NCI-H146 (cell line): ENCODE measurements at regions not wholly inside any gene's neighbourhood (a gene's known extent, or its start where the extent isn't known, plus 50 kb on each side); places are given as distances from the start of the nearest gene placed in this dataset.

Experiments
- DNase-seq: peaks from one replicate; lab custom pipeline; 2025; lab: John Stamatoyannopoulos, UW

DNA sequence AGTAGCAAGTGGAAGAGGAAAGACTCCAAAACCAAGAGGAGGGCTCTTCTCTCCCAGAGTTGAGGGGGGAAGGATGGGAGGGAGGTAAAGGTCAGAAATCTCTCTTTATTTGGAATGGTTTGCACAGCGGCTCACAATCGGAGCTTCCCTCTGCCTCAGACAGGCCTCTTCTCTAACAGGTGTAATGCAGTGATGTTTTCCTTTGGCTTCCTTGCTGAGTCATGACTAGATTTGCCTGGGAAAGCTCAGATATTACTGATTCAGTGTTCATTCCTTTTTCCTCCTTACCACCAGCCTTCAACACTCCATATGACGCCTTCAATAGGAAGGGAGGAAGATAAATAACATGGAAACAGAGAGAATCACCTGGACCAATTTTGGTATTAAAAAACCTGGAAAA is 136.6 kb downstream of the RNF152 start:
- no peak for DNase-seq

DNA sequence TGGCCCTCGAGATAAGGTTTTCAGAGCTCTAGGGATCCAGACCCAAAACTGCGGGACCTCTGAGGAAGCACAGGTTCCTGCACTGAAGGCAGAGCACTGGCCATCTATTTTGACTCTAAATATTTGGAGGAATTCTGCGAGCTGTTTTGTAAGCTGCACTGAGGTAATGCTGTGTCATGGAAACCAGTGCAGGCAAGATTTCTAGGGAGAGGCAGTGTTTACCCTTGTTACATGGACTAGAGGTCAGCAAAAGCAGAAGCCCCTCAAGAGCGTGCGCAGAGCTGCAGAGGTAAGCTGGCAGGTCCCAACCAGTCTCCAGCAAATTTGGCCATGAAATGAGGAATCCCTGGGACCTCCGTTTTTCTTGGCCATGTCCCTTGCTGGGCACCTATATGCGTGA is 137.3 kb downstream of the RNF152 start:
- no peak for DNase-seq

DNA sequence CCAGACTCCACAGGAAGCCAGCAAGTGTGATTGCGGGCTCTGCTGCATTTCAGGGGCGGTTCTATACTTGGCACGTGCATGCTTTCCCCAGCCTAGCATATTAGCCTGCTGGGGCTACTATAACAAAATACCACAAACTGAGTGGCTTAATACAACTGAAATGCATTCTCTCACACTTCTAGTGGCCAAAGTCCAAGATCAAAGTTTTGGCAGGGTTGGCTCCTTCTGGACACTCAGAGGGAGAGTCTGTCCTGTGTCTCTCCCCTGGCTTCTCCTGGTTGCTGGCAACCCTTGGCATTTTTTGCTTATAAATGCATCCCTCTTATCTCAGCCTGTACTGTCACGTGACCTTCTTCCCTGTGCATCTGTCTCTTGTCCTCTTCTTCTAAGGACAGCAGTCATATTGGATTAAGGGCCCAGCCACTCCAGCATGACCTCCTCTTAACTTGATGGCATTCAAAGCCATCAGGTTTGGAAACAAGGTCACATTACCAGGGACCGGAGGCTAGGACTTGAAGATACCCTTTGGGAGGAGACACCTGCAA is 138.7 kb downstream of the RNF152 start:
- no peak for DNase-seq

DNA sequence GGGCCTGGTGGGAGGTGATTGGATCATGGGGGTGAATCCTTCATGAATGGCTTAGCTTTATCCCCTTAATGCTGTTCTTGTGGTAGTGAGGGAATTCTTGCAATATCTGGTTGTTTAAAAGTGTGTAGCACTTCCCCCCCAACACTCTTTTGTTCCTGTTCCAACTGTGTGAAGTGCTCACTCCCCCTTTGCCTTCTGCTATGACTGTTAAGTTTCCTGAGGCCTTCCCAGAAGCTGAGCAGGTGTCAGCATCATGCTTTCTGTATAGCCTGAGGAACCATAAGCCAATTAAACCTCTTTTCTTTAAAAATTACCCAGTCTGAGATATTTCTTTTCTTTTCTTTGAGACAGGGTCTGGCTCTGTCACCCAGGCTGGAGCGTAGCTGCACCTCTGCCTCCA is 139.4 kb downstream of the RNF152 start:
- DNase-seq: no peak

DNA sequence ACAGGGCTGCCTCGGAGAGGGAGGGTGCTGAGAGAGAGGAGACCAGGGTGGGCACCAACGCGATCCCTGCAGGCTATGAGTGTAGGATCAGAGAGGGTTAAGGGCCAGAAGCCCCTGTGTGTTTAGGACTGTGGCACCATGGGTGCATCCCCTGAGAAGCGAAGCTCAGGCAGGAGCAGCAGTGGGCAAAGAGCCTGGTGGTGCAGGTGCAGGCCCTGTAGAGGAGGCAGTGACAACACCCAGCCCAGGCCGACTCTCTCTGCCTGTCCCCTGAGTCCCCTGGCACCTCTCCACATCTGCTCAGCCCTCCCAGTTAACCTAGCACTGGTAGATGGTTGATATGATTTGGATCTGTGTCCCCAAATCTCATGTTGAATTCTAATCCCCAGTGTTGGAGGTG is 139.8 kb downstream of the RNF152 start:
- DNase-seq: no peak

DNA sequence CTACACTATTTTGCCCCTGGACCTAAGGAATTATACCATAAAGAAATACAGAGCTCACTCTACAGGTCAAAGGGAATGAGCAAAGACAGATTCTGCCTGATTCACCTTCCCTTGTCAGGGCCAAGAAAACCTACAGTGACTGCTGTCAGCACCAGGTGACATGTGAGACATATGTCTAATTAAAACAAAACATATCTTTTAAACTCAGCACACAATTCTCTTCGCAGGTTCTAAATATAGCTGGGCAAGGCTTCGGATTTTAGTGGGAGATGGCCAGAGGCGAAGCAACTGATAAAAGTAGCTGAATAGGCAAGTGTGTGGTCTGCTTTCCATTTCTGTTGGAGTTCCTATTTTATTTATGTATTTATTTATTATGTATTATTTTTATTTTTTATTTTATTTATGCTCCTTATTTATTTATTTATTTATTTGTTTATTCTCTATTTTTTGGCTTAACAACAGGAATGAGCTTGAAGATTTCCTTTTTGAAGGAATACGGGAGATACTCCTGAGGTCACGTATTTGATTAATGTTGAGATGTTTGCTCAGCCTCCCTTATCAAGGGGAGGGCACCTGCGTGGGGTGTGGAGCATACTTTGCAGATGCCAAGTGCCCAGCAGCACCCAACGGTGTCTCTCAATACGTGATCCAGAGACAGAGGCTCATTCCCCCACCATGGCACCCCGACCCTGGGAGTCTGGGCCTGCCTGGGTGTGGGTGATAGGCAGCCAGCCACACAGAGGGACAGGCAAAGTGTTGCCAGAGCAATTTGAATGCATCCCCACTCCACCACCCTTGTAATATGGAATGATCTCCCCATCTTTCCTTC is 141.8 kb downstream of the RNF152 start:
- no peak for DNase-seq

DNA sequence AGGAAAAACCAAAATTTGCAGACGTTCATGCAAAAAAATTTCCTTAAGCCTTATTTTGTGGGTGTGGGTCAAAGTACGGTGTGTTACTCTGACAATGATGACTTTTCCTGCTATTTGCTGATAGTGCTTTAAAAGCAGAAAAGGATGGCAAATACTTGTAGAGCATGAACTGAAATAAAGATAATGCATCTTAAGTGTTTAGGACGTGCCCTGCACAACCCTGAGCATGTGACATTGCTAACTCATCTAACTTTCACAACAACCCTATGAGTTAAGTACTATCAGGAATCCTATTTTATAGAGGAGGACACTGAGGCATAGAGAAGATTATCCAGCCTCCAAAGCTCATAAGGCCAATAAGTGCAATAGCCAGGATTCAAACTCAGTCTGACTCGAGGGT is 143.3 kb downstream of the RNF152 start:
- DNase-seq: no peak

DNA sequence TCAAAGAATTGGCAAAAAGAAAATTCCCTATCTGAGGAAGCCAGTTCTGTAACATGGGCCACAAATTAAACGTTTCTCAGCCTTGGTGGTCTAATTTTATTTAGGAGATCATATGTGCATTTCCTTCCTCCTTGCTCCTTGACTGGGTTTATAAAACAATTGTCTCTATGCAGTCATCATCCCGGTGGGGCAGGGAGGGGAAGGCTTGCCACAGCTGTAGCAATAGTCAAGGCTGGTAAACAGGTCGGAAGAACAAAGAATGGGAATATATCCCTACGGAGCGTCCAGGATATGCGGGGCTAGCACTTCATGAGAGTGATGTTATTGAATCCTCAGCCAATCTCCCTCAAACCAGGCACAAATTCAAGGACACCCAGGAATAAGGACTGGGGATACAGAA is 143.8 kb downstream of the RNF152 start:
- DNase-seq: no peak

DNA sequence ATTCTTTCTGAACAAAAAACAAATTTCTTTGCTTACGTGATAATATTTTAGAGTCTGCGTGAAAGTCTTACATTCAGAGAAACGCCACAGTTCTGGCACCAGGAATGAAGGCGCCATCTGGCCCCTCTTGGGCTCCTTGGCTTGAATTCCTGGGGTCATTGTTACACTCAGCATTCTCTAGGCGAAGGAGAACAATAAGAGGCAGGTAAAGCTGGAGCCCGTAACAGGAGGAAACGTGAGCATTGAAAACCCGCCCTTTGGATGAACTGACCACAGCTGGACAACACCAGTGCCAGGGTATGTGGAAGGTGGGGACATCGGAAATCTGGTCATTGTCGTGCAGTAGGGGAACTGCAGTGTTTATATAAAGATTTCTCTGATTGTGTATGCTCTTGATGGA is 144.8 kb downstream of the RNF152 start:
- DNase-seq: no peak

DNA sequence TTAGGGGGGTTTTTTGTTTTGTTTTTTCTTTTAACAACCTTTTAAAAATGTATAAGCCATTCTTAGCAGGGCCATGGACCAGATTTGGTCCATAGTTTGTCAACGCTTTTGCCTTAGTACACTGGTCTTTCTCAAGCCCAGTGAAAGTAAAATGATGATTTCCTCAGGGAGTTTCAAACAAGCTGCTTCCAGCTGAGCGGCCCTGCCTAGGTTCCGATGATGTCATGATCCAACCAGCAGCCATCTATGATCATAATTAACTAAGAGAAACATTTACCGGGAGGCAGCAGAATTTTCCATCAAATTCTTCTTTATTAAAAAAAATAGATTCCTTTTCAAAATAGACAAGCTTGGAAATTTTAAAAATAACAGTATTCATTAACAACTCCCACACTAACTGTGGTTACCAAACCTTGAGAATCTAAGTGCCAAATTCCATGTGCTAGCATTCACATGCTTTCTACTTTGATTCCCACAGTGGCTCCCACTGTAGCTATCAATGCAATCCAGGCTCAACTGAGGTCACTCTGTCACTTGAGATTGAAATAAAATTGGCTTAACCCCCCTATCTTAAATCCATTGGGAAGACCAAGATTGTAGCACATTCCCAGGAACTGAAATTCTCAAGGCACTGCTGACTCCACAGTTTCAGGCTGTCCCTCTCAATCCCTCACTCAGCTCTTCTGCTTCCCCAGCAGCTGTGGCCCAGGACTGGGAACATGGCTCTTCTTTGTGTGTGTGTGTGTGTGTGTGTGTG is 148.9 kb downstream of the RNF152 start:
- DNase-seq: no peak

DNA sequence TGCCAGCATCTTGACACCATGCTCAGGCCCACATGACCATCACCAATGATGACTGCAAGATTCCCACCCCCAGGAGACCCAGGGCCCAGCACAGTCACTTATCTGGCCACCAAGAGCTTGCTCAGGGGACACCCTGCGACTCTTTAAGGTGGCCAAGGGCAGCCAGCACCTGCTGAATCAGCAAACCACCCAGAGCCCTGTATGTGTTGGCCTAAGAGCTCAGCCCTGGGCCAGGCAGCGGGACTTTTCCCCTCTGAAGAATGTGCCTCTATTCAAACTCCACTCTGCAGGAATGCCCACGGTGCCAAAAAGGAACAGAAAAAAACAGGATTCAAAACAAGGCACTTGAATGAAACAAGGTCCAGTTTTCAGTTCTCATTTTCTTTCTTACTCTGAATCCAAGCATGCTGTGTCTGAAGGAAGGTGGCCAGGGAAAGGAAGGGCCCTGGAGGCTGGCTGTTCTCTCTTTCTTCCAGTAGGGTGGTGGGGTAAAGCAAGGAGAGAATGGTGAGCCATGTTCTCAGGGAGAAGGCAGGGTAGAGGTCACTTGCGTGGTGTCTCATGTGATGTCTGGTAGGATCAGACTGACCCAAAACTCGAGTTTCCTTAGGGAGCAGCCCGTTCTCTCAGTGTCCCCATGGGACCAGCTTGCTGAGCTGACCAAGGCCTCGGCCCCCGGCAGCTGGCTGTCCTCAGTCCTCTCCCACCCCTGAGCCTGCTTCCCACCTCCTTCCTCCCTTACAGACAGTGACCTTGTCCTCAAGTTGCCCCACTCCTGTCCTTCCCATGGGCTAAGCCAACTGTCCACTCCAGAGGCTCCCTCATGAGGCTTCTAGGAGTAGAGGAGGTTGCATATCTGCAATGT is 150.0 kb downstream of the RNF152 start:
- no peak for DNase-seq

DNA sequence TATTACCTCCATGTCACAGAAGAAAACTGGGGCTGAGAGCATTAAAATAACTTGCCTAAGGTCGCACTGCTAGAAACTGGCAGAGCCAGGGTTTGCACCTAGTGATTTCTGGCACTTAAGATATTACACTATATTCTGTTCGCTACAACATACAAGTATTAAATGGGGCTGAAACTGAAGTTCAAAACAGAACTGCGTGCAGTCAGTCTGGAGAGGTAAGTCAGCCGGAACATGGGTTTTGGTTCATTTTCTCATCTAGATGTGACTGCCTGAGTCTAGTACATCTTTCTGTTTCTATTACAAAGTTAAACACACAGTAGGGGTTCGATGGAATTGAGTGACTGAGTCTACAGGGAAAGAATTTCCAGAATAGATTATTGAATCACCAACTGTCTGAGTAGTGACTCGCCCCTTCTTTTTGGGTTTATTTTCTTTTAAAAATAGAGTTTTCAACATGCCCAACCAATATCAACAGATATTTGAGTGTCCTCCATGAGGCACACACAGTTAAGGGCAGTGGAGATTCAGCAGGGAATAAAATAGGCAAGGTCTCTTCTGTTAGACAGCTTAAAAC is 150.8 kb downstream of the RNF152 start:
- DNase-seq: no peak

DNA sequence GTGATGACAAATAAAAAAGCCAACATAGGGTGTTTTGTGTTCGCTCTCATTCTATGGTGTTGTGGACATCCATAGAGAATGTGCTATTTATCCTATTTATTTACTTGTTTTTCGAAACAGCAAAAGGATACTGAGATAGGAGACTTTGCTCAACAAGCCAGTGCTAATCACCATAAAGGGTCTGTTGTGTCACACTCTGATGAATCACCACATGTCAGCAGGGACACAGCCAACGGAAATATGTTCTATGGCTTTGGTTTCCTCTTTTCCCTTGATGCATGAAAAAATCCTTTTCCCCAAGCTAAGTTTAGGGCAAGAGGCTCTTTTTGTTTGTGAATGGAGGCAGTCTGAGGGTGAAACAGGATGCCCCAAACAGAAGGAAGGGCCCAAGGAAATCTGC is 154.3 kb downstream of the RNF152 start:
- DNase-seq: no peak

DNA sequence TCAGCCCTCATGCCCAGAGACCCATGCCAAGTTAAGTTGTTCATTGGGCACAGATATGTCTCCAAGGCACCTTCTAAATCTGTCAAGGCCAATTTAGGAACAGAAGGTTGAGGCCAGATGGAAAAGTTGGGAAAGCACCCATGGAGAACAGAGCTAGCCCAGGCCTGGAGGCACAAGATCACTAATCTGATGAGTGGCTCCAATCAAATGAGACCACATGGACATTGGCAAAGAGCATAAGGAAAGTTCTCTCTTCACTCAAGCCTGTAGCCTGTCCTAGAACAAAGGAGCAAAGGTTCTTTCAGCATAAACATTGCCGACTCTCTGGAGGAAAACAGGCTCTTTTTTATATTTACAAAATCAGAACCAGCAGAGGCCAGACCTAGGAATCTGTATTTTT is 154.8 kb downstream of the RNF152 start:
- DNase-seq: no peak

DNA sequence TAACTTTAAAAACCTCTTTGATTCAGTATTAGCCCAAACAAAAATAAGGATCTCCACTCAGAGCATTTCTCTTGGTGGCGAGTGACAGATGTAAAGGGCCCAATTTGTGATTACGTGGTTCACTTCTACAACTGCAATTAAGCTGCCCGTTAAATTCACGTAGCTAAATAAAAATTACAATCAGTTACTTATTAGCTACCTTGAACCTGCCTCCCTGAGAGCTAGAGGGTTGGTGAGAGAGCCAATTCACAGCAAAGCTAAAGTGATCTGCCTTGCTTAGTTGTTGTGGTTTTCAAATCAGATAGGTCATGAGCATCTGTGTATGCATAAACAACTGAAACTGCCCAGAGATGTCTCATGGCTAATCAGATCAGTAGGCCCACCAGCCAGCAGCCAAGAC is 156.7 kb downstream of the RNF152 start:
- DNase-seq: no peak

DNA sequence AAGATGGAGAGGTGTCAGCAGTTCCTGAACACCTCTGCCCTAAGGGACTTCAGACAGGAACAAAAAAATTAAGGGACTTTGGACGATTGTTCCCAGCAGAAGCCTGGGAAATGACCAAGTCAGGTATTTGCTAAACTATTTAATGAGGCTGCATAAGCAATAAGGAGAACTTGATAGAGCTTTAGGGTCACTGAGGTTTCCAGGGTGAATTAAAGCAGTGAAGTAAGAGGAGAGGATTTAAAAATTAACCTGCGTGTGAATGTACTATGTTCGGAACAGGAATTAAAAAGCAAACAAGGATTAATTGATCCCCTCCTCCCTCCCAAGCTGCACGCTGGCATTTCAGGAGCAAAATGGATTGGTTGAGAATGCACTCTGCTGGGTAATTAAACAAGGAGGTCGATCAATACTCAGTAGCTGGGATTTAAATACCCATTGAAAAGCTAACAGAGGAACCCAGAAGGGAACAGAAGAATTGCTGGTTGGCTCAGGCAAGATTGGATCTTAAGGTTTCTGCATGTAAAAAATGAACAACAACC is 157.2 kb downstream of the RNF152 start:
- peak; percentile 78 for DNase-seq

DNA sequence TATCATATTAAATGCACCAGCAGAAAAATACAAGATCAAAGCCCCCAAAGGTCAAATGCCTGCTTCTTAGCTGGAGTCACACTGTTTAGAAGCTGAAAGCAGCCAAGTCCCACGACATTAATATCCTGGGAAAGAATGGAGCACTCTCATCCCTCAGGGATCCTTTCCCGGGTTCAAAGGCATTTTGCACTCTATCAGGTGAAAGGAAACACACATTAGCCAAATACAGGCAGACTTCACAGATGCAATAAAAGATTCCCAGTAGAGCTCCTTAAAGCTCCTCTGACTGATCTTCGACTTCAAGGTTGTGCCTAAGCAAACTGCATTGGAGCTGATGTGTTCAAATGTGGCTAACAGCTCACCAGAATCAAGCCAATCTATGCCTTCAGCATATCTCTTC is 158.4 kb downstream of the RNF152 start:
- no peak for DNase-seq

DNA sequence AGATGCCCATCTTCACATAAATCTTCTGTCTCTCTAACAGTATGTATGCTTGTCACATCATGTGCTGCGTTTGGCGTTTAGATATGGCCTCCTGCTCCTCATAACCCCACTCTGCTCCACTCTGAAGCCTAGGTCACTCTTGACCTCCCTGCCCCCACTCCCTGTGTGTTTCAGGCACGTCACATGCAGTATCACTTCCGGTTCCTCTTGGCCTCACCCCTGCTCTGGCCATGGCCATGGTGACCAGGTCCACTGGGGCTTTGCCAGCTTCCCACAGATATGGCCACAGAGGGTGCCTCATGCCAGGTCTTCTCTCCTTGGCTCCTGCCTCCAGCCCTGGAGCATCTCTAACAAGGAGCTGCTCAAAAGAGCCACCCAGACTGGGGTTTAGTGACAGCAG is 160.0 kb downstream of the RNF152 start:
- DNase-seq: no peak

DNA sequence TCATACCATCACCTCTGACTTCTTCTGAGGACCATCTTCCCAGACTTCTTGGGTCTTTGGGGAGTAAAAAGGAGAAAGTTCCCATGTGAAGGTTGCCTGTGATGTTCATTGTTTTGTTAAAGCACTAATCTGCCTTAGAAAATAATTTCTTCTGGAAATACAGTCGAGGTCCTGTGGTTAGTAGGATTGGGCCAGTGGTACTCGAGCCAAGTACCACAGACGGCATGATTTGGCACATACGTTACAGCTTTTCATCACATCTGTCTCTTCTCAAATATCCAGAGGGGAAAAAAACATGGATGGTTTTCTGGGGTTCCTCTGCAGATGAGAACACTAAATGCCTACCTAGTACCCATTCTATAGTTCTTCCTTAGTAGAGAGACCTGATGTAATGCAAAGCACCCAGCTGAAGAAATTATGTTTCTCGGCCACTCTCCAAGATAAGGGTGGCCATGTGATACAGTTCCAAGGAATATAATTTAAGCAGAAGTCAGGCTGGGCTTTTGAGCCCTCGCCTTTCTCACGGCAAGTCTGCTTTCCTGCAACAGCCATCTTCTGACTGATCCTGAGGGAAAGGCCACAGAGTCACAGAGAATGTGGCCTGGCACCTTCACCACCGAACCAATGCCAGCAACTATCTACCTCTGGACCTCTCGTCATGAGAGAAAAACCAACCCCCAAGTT is 161.0 kb downstream of the RNF152 start:
- no peak for DNase-seq

DNA sequence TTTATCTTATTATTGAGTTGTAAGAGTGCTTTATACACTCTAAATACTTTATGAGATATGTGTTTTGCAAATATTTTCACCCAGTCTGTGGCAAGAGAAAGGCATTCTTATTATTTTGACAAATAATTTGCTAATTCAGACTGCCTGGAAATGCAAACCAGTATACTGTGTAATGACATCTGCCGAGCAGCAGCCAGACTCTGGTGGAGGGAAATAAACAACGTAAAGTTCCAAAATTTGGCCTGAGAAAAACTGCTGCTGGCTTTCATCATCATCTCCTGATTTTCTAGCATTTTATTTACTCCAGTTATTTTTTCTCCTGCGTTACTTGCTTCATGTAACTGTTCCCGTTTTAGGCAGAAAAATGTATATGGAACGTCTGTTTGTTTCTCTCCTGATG is 161.6 kb downstream of the RNF152 start:
- no peak for DNase-seq

DNA sequence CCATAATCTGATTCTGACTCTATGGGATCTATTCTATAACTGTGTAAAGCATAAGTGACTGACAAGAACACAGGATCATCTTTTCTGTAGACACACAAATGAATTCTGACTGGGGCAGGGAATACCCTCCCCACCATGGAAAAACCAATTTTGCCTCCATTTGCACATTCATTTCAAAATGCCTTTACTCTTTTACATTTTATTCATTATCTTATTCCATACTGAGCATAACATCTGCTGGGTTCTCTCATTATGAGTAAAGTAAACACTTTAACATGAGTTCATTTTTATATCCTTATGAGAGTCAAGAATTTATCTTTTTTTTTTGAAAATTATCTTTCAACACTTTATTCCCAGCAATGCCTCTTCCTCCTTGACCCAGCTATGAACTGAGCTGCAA is 163.5 kb downstream of the RNF152 start:
- DNase-seq: no peak
